DMS 273 (cell line): ENCODE measurements at regions not wholly inside any gene's neighbourhood (a gene's known extent, or its start where the extent isn't known, plus 50 kb on each side); places are given as distances from the start of the nearest gene placed in this dataset.

Experiments
- DNase-seq: peaks from one replicate; lab custom pipeline; 2025; ENCODE audit not compliant: unreplicated experiment; lab: John Stamatoyannopoulos, UW

DNA sequence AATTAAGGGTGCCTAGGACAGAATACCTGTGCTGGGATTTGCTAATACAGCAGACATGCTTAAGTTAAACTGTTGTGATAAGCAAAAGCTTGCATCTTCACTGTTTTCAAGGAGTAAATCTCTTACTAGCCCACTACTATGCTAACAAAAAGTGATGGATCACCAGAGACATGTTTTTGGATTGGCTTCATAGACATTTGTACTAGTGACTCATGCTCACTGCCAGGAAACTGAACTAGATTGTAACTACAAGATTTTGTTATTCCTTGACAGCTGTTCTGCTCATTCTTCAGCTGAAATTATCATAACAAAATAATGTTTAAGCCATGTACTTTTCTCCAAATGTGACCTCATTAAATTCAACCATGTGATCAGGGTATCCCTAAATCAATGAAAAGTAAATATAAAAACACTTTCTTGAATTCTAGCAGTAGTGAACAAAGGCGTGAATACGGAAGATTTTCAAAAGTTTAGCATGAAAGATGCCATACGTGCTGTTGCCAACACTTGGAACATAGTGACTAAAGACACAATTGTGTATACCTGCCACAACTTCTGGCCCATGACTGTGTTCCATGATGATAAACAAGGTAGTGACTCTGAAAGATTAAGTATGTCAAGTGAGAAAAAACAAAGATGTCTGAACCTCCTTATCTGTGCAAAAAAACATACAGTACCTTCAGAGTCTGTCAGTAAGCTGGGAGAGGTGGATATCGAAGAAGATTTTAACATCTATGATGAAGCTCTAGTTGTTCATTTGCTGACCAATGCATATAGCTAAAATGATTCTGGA lies 154.0 kb downstream of the BTC start:
- DNase-seq: peak; percentile 7

DNA sequence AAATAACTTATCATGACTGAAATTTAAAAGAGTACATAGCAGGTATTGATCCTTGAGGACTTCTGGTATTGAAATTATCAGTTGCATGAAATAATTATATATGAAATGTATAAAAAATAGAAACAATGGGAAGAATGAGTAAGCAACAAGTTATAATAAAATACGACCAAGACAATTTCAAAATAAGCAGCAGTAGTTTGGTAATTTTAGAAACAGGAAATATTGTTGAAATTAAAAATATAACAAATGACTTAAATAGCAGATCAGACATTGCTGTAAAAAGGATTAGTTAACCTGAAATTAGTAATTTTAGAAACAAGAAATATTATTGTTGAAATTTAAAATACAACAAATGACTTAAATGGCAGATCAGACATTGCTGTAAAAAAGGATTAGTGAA lies 152.3 kb downstream of the BTC start:
- DNase-seq: no peak

DNA sequence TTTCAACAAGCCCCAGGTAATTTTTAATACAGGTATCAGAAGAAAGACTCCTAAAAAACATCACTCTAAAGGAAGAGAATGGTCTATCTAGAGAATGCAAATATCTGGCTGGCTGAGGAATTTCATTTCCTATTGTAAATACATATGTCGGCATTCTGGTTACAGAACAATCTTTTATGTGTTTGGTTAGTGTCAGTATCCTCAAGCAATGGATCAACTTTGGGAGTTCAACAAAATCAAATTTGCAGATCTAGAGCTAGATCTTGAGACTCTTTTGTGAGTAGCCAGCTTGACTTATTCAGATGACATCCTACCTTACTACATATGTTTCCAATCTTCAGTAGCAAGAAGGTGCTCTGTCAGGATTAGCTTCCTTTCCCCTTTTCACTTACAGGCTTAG lies 145.1 kb downstream of the BTC start:
- no peak for DNase-seq

DNA sequence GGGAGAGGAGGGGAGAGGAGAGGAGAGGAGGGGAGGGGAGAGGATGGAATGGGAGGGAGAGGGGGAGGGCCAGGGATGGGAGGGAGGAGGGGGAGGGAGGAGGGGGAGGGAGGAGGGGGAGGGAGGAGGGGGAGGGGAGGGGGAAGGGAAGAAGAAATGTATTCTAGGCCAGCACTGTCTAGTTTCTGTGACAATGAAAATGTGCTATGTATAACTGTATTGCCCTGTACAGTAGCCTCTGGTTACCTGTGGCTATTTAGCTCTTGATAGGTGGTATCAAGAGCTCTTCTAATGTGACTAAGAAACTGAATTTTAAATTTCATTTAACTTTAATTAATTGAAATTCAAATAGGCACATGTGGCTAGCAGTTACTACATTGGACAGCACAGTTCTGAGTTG lies 143.1 kb downstream of the BTC start:
- no peak for DNase-seq

GRCh38 chr4:74653331-74654229 lies 140.7 kb downstream of the BTC start:
- DNase-seq: no peak

DNA sequence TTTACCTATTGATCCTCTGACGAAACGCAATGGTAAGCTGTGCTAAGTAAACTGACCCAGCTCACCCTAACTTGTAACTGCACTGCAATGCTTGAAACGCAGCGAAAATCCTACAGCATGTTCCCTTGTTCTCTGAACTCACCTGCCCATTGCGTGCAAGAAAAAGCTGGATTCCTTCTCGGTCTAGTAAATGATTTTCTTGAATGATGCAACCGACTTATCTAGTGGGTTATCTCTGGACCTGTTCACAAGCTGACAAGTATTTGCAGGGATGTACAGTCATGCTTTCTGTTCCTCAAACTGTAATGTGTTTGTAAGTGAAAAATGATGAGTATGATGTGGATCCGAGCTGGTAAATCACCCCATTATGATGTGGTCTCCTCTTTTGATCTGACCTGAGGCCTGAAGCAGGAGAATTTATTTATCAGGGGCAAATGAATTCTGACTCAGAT lies 140.1 kb downstream of the BTC start:
- DNase-seq: no peak

DNA sequence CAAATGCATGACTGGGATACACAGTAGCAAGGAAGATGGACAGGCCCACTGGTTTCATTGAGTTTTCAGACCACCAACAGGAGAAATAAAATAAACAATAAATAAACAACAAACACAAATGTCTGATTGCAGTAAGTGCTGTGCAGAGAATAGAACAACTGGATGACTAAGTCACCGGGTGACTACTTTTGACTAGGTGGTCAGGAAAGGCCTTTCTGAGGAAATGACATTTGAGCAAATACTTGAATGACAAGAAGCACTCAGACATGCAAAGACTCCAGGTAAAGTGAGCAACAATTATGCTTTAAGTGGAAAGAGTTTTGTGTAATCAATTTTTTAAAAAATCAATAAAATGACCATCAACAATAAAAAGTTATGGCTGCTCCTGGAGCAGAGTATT lies 137.7 kb downstream of the BTC start:
- no peak for DNase-seq

GRCh38 chr4:74658116-74658515 lies 136.2 kb downstream of the BTC start:
- no peak for DNase-seq

DNA sequence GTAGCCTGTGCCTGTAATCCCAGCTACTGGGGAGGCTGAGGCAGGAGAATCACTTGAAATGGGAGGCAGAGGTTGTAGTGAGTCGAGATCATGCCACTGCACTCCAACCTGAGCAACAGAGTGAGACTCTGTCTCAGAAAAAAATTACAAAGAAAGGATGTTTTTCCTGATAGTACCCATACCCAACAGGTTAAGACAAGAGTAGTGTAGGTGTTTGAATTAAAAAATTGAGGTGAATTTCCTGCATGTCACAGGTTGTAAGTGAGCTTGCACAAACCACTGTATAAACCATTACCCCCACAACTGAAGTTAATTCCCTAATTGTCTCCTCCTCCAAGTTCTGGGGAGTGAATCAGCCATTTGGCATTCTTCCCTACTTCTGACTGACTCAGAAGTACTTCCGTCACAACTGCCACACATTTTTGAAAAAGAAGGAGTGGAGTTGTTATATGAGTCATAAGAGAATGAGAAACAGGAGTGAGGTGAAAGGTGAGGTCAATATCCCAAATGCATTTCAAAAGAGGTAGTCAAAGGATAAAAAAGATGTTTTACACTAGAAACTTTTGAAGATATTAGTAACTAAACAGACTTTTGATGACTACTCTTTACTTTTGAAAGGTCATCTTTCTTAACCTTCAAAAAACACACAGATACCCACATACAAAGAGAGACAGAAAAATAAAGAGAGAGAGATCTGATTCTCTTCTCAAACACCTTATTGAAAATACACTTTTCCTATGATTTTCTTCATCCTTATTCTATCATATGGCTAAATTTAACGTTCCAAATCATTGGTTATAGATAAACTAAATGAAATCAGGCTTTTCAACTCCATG lies 134.5 kb downstream of the BTC start:
- DNase-seq: peak; percentile 60

- DNase-seq: no peak
These were observed 133.5 kb downstream of the BTC start for GRCh38 chr4:74660866-74661265.

DNA sequence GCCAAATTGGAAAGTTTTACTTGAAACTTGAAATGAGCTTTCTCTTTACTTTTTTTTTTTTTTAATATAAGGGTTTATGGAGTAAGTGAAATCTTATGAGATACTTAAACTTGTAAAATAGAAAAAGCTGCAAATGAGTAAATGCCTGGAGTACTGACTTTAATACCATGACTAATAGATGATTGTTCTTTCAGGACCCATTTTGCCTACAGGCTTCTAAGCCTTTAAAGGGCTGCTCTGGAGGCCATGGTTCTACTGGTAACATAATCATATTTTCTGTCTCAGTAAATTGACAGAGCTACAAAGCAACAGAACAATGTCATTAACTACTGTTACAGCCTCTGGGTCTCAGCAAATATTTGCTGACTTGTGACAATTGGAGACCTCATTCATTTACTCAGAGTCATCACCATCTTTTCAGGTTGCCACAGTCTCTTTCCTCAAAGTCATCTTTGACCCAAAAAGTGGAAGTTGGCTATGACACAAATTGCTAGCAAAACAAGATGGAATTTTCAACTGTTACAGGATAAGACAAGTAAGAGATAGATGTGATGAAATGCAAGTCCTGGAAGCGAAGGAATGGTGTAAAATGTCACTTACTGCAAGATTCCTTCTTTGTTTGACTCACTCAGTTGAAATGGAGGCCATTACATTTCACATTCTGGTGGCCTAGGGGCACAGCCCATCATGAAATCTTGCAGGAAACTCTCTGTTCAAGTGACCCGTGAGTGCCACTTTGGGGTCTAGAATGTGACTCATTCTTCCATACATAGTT lies 132.7 kb downstream of the BTC start:
- DNase-seq: no peak

- no peak for DNase-seq
These were observed 130.7 kb downstream of the BTC start for GRCh38 chr4:74663631-74664030.

GRCh38 chr4:74665346-74665745 lies 129.0 kb downstream of the BTC start:
- DNase-seq: no peak

GRCh38 chr4:74665876-74666275 lies 128.4 kb downstream of the BTC start:
- DNase-seq: no peak

DNA sequence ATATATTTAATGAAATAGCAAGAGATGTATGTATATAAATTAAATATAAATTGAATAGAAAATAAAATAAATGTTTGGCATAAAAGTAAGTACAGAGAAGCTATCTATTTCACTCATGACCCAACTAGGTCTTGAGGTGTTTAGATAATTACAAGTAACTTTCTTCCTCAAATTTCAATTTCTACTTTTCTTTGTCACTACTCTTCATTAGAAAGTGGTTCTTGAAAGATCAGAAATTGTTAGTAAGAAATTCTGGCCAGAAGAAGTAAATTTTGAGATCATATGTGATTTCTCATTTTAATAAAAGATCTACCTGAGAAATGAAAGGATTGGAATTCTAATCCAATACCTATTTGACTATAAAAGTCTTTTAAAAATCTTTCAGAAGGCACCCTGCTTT lies 126.9 kb downstream of the BTC start:
- no peak for DNase-seq

GRCh38 chr4:74667944-74668343 lies 126.4 kb downstream of the BTC start:
- no peak for DNase-seq

DNA sequence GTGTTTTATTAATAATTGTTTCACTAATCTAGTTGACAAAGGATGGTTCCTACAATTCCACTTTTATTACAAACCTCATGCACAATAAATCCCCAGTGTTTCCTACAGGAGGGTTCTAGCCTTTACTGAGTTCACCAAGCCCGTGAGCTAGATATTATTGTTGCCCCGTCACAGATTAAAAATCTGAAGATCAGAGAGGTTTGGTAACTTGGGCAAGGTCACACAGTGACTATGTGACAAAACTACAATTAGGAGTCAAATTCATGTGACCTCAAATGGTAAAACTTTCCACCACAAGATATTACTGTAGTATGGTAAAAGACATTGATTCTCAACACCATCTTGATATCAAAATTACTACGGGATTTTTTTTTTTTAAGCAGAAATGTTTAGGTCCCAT lies 124.6 kb downstream of the BTC start:
- no peak for DNase-seq

DNA sequence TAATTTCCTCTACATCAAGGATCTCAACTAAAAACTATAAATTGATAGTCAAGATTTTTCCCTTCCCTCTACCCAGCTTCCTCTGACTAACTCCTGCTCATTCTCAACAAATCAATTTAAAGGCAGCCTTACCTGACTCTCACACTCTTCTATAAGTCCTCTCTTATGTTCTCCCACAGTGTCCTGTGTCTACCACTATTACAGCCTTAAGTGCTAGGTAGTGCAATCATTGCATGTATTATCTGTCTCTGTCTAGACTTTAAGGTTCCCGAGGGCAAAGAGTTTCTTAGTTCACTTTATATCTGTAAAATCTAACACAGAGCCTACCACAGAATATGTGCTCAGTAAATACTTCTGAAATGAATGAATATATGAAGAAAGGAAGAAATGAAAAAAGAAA lies 123.7 kb downstream of the BTC start:
- DNase-seq: no peak

GRCh38 chr4:74671080-74671698 lies 123.1 kb downstream of the BTC start:
- peak; percentile 76 for DNase-seq

- DNase-seq: no peak
These were observed 119.6 kb downstream of the BTC start for GRCh38 chr4:74674750-74675149.
